C4-2B (cell line): ENCODE measurements at regions not wholly inside any gene's neighbourhood (a gene's known extent, or its start where the extent isn't known, plus 50 kb on each side); places are given as distances from the start of the nearest gene placed in this dataset.

ENCODE experiments used
- CTCF ChIP-seq: fragments of 450-650 bp; conservative IDR thresholded peaks from 2 replicates; pipeline ENCODE4 v1.5.1; 2017; ENCODE audit warnings: mild to moderate bottlenecking
- ZFX ChIP-seq: fragments of 450-650 bp; IDR thresholded peaks from 2 replicates; pipeline ENCODE4 v1.6.1; 2017

GRCh38 chr2:2706306-2706705 is 375.2 kb upstream of the MYT1L start:
- no peak for TF ChIP-seq CTCF
- no peak for TF ChIP-seq ZFX
